Hematopoietic multipotent progenitor cell treated with erythropoietin and hydrocortisone succinate and interleukin-3 and kit ligand, for 6 days (in vitro differentiated cells): ENCODE measurements at regions not wholly inside any gene's neighbourhood (a gene's known extent, or its start where the extent isn't known, plus 50 kb on each side); places are given as distances from the start of the nearest gene placed in this dataset.
"Not testable (repeated sequence)": the region's sequence is repeated elsewhere in the genome, so short reads cannot be mapped to it uniquely, and the experiment has no call there.

ENCODE experiments used
- DNase-seq: peaks from one replicate; pipeline ENCODE4 v3.0.0-alpha.2; 2015

DNA sequence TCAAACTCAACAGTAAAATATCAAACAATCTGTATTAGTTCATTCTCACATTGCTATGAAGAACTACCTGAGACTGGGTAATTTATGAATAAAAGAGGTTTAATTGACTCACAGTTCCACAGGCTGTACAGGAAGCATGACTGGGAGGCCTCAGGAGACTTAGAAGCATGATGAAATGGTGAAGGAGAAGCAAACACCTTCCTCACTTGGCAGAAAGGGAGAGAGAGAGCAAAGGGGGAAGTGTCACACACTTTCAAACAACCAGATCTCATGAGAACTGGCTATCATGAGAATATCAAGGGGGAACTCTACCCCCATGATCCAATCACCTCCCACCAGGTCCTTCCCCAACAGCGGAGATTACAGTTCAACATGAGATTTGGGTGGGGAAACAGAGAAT, 198.5 kb upstream of the CRIM1 start:
- DNase-seq = not testable (repeated sequence)

DNA sequence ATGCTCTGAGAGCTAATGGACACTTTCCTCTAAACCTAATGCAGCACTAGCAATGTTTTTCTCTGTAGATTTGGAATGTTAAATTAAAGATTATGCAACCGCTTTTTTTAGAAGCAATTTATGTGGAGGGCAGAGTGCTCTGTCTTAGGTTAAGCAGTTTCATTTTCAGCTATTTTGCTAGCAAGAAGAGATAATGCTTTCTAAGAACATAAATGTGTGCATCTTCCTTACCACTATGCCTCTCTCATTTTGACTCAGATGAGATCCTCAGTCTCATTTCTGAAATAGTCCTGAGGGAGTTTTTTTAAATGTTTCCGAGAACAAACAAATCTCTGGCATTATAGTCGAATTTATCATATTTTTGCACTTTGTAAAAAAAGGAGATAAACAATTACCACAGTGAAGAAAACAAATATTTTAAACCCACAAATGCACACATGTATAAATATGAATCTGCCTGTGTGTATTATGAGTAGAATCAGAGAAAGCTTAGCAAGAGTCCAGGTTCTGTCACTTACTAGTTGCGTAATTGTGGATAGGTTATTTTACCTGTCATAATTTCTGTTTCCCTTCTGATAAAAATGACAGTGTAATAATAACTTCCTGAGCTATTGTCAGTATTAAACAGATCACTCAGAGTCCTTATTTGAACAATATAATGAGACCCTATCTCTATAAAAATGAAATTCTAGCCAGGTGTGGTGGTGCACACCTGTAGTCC, 207.7 kb upstream of the CRIM1 start:
- DNase-seq = no peak

DNA sequence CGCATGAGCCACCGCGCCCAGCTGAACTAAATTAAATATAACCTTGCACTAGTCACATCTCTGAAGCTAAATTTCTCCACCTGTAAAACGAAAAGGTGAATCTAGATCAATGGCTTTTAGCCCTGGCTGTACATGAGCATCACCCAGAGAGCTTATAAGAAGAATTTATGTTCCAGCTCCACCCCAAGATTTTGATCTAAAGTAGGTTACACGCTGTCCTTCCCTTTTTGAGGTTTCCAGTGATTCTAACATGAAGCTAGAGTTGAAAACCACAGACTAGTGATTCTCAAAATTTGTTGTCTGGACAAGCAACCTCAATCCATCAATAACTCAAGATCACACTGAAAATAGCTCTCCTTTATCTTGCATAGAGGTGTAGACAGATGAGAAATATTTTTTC, 208.8 kb upstream of the CRIM1 start:
- DNase-seq = peak; percentile 2

DNA sequence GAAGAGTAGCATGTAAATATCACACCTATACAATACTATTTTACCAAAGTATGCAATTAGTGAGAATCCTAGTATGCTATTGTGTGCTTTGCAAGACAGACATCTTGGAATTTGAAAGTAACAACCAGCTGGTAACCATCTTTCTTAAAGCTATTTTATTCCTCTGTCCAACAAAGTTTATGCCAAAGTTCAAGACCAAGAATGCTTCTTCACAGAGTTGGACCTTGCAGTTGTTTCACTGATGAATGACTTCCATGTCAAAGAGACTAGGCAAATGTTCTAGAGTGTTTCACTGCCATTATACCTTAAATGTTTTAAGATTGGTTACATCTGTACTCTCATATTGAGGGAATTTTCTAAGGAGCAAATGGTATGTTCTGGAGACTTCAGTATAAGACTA, 215.2 kb upstream of the CRIM1 start:
- no peak for DNase-seq

DNA sequence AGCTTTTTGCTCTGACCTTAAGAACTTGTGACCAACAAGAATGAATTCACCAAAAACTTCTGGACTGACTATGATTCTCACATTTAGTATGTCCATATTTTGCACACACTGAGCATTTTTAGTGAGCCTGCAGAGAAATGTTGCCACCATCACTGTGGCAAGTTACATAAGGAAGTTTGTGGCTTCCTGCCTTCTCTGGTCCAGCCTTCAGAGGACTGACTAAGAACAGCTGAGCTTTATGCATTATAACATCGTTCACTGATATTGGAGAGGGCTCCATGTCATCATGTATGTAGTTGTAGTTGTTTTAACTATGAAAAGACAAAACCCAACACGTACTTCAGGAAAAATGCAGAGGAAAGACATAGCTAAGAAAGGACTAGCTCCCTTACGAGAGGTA, 218.0 kb upstream of the CRIM1 start:
- DNase-seq = peak; percentile 4

DNA sequence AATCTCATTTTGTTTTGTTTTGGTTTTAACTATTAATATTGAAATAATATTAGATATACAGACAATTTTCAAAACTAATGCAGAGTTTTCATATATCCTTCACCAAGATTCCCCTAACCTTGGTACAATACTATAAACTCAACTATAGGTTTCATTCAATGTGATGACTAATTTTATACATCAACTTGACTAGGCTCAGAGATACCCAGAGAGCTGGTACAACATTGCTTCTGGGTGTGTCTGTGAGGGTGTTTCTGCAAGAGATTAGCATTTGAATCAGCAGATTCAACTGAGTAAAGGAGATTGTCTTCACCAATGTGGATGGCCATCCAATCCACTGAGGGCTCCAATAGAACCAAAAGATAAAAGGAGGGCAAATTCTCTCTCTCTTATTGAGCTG, 221.3 kb upstream of the CRIM1 start:
- no peak for DNase-seq

GRCh38 chr2:36128359-36128758, 227.2 kb upstream of the CRIM1 start:
- no peak for DNase-seq

DNA sequence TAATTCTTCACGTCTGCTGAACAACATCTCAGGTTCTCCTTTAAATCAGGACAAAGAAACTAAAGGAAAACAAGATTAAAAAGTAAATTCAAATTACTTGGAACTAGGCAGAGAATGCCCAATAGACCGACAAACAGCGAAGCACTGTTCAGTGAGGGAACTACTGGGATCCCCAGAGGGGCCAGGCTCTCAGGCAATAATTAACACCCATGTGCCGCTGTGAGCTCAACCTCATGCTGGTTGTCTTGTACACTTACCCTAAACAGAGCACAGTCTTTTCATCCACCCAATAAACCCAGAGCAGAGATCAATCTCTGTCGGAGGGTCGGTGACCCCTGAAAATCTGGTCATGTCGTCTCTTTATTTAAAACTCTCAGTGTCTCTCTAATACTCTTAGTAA, 229.9 kb upstream of the CRIM1 start:
- DNase-seq = no peak

DNA sequence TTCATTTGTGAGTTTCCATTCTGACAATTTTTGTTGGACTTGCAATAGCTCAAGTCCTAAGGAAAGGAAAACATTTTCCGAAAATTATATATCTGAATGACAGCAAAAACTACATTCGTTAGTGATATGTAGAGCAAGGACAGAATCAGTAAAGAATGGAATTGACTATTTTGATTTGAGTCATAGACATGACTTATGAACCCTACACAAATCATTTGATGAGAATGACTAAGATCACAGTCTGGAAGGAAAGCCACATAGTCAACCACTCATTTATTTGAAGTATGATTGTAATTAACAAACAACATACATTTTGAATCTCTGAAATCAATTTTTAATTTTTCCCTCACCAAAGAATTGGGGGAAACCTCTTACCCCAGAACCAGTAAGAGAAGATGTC, 231.6 kb upstream of the CRIM1 start:
- no peak for DNase-seq

DNA sequence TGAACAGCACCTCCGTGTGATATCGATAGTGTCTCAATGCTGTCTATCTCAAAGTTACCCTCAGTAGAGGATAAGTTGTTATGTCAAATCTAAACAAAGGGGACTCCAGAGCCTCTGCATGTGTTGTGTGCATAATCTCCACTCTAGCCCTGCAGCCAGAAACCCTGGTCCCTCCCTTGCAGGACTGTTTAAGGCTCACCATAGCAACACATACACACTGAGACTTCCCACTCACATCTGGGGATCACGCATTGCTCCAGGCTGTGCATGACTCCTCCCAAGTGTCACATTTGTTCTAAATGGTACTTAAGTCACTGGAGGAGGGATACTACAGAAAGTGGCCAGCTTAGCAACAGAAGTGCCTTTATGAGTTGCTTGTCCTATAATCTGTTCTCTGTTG, 258.6 kb upstream of the CRIM1 start:
- DNase-seq = no peak

- not testable (repeated sequence) for DNase-seq
Measured at GRCh38 chr2:36091844-36092741, 263.5 kb upstream of the CRIM1 start.

GRCh38 chr2:36088716-36089328, 266.8 kb upstream of the CRIM1 start:
- DNase-seq = no peak

DNA sequence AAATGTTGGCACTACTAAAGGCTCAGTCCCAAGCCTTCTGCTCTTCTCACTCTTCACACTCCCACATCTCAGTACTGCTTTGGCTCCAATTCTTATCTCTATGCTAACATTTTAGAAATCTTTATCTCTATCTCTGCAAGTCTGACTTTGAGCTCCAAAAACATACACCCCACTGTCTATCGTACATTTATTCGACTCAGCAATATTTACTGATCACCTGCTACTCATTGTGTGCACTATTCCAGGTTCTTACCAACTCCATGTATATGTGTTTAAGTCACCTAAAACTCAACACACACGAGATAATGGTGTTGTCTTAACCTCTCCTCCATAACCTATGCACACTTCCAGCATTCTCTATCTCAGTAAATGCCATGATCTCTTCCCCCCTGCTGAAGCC, 268.2 kb upstream of the CRIM1 start:
- DNase-seq = no peak

DNA sequence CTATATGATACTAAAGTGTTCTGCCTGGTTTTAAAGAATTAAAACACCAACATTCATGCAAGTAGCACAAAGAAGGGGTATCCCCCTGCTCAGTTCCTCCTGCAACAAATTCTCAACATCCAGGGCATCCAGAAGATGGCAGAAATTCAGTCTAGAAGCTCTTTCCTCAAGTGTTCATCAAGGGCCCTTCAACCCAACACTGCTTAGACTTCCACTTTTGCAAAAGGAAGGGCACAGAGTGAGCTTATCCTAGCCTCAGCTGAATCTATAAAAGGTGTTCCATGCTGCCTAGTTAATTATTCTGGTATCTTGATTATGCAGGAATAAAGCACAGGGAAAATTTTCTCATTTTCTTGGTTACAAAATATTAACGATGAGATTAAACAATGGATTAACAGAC, 275.8 kb upstream of the CRIM1 start:
- DNase-seq = no peak

GRCh38 chr2:36074008-36074407, 281.6 kb upstream of the CRIM1 start:
- DNase-seq = no peak

GRCh38 chr2:36071698-36072097, 283.9 kb upstream of the CRIM1 start:
- no peak for DNase-seq

DNA sequence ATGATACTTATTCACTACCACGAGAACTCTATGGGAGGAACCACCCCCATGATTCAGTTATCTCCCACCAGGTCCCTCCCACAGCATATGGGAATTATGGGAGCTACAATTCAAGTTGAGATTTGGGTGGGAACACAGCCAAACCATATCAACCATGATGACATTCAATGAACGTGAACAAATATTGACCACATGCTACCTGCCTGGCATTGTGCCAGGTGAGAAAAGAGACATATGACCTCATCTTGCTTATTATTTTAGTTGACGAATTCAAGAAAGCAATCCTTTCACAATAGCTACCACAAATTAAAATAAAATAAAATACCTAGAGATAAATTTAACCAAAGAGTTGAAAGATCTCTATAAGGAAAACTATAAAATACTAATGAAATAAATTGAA, 286.5 kb upstream of the CRIM1 start:
- DNase-seq = no peak

DNA sequence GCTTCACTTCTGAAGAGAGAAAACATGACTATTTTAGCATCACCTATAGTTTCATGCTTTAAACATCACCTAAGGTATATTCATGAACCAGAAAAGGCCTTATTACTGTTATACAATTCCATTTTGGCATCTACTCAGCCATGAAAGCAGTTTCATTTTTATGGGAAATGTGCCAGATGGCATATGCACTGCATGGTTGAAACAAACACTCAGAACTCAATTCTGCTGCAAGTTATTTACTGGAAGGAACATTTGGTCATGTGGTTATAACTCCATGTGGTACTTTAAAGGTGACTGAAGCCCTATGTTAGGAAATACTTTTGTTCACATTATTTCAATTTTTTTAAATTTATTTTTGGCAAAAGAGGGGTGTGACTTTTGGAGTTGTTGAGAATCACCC, 287.5 kb upstream of the CRIM1 start:
- no peak for DNase-seq

DNA sequence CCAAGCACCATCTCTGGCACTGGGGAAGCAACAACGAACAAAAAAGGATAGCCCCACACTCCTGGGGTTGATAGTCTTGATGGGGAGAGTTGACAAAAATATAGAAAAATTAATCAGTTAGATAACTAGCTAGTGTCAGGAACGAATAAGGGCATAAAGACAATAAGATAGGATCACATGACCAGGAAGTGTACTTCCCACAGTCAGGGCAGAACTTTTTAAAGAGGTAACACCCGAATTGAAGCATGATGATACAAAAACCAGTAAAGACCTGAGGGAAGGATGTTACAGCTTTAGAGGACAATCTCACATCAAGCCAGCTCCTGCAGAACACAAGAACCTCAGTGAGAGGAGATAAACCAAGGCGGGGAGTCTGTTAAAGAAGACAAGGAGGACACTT, 295.4 kb upstream of the CRIM1 start:
- DNase-seq = peak; percentile 13

DNA sequence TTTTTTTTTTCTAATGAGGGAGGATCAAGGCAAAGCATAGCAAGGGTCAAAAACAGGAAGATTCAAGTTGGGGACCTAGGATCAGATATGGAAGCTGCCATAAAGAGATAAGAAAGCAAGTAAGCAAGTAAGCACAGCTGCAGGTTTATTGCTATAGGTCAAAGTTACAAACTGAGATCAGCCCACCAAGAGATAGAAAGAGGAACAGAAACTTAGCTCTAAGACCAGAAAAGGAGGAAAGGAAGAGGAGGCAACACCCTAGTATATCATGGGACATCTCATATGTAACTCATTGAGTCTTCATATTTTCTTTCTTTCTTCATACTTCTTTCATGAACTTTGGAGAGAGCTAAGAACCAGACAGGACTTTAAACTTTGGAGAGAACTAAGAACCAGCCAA, 295.9 kb upstream of the CRIM1 start:
- peak; percentile 69 for DNase-seq

DNA sequence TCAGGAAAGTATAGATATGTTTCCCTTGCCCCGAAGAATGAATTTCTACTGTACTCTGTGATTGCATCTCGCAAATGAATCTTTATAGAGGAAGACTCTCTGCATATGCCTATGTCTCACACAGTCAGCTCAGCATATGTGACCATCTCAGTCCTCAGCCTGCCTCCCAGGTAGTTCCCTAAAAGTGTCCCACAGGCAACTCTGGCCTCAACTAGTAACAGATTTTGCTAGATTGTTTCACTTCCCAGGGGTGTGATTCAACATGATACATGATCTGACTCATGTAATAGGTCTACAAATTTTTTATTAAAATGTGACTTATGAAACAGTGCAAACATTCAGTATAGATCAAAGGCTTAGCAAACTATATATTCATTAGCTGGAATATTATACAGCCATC, 296.6 kb upstream of the CRIM1 start:
- no peak for DNase-seq

DNA sequence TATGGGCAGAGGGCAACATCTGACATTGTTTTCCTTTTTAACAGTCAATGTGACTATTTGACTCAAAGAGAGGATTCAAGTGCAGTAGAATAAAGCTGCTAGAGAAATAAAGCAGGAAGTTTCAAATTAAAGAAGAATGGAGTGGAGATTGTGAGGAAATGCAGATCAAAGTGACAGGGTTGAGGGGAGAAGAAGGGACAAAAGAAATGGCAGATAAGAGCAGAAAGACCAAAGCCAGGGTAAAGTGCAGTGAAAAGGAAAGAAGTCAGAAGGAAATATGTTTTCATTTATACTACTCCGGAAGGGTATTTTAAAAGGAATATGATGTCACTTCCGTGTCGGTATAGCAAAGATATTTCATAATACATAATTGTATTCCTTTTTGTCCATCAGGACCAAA, 297.5 kb upstream of the CRIM1 start:
- DNase-seq = no peak

DNA sequence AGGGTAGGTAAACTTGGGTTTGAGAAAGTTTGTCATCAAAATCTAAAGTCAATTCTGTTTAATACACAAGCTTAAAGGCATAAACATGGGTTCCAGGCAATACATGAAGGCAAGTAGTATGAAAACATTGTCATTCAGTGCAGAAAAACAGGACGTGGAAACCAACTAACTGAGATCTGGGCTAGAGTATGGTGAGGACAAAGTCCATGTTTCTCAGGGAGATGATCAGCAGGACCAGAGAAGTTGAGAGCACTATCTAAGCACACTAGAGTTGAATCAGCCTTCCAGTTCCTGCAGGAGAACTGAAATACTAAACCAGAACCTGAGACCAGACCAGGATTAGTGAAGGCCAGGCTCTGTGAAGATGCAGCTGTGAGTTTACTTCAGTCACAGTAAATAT, 302.8 kb upstream of the CRIM1 start:
- DNase-seq = no peak

GRCh38 chr2:36044411-36044810, 311.2 kb upstream of the CRIM1 start:
- no peak for DNase-seq
